HFFc6 (cell line): ENCODE measurements at regions not wholly inside any gene's neighbourhood (a gene's known extent, or its start where the extent isn't known, plus 50 kb on each side); places are given as distances from the start of the nearest gene placed in this dataset.

Experiments
- DNase-seq: peaks from one replicate; pipeline ENCODE4 v3.0.0-alpha.2; 2018
- H3K27ac Mint-ChIP-seq: 2 replicates; pipeline ENCODE4 v1.8.0; 2020; ENCODE audit warnings: mild to moderate bottlenecking, mixed read lengths
- H3K27me3 Mint-ChIP-seq: 2 replicates; pipeline ENCODE4 v1.8.0; 2021; ENCODE audit warnings: mild to moderate bottlenecking, moderate library complexity, mixed read lengths; ENCODE audit not compliant: insufficient read depth
- H3K36me3 Mint-ChIP-seq: 2 replicates; pipeline ENCODE4 v1.8.0; 2021; ENCODE audit warnings: low read depth, mixed read lengths
- H3K4me1 Mint-ChIP-seq: 2 replicates; pipeline ENCODE4 v1.8.0; 2020; ENCODE audit warnings: low read depth, mixed read lengths
- H3K4me3 Mint-ChIP-seq: 2 replicates; pipeline ENCODE4 v1.8.0; 2020; ENCODE audit warnings: mild to moderate bottlenecking, moderate library complexity, mixed read lengths
- H3K9me3 Mint-ChIP-seq: 2 replicates; pipeline ENCODE4 v1.8.0; 2020; ENCODE audit warnings: mild to moderate bottlenecking, mixed read lengths
- TF ChIP-seq, protein P1 (sequence below): fragments of 200-600 bp; sonication (generic); IDR thresholded peaks from 2 replicates; pipeline ENCODE4 v1.5.0; 2021; ENCODE audit warnings: antibody characterized with exemption, mild to moderate bottlenecking

DNA sequence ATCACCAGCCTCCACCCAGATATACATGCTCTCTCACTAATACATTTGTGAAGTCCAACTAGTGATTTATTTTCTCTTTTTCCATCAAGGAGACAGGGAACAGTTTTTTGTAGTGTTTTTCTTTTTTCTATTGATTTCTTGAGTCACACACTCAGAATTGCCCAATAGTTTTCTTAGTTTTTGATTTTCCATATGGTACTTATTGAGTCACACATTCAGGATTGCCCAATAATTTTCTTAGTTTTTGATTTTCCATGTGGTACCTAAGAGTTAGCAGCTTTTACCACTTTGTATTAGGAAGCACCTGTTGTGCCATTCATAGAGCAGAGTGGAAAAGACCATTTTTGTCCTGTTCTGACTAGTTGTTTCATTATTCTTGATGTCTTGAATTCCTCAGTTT lies 1268.8 kb downstream of the EPHA7 start:
- TF ChIP-seq, protein P1, sequence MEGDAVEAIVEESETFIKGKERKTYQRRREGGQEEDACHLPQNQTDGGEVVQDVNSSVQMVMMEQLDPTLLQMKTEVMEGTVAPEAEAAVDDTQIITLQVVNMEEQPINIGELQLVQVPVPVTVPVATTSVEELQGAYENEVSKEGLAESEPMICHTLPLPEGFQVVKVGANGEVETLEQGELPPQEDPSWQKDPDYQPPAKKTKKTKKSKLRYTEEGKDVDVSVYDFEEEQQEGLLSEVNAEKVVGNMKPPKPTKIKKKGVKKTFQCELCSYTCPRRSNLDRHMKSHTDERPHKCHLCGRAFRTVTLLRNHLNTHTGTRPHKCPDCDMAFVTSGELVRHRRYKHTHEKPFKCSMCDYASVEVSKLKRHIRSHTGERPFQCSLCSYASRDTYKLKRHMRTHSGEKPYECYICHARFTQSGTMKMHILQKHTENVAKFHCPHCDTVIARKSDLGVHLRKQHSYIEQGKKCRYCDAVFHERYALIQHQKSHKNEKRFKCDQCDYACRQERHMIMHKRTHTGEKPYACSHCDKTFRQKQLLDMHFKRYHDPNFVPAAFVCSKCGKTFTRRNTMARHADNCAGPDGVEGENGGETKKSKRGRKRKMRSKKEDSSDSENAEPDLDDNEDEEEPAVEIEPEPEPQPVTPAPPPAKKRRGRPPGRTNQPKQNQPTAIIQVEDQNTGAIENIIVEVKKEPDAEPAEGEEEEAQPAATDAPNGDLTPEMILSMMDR: no peak
- Mint-ChIP-seq H3K4me1 (no peaks in the 10 kb centered on the region), H3K27me3 (no peaks in the 10 kb centered on the region), H3K36me3 (no peaks in the 10 kb centered on the region), H3K9me3 (peaks cover 34% of the 10 kb centered on the region), H3K27ac (no peak overlapping the region), H3K4me3 (no peak overlapping the region)
- no peak for DNase-seq

- TF ChIP-seq, protein P1: no peak
- Mint-ChIP-seq H3K4me1 (no peaks in the 10 kb centered on the region), H3K27me3 (no peaks in the 10 kb centered on the region), H3K27ac (no peak overlapping the region), H3K4me3 (no peak overlapping the region), H3K9me3 (peaks cover 47% of the 10 kb centered on the region), H3K36me3 (no peaks in the 10 kb centered on the region)
- no peak for DNase-seq
Observed at GRCh38 chr6:92147246-92147645, 1272.1 kb downstream of the EPHA7 start.

DNA sequence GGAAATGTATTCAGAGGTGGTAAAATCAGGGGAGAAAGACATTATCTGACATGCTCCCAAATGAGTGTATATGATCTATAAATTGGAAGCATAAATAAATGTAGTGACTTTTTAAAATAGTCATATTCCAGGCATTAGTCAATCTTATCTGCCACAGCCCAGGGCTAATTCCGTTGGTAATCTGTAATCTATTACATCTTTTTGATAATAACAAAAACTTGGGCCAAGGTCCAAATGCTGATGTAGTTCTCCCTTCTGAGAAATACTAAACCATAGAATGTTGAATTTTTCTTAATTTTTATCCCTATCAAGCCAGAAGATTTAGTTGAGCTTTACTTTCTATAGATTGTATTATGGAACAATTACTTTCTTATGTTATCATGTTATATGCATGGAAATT lies 1279.8 kb downstream of the EPHA7 start:
- no peaks in the 10 kb centered on the region for H3K36me3 Mint-ChIP-seq
- H3K4me1 Mint-ChIP-seq: no peaks in the 10 kb centered on the region
- H3K4me3 Mint-ChIP-seq: no peak overlapping the region
- H3K27me3 Mint-ChIP-seq: no peaks in the 10 kb centered on the region
- H3K27ac Mint-ChIP-seq: no peak overlapping the region
- TF ChIP-seq, protein P1: no peak
- peaks cover 67% of the 10 kb centered on the region for H3K9me3 Mint-ChIP-seq
- DNase-seq: no peak

DNA sequence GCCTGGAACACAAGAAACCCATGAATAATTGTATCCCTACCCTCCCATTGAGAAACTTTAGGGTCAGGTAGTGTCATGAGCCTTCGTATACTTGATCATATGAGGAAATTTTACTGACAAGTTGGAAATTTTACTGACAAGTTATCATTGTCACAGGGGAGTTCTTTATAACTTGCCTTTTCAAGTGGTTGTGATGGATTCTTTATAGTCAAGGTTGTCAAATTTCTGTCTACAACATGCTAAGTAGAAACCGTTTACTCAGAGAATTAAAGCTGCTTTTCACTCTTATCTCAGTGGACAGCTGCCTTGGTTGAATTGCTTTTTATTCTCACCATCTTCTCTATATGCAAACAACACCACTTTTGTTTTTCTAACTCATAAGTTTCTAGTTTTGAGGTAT lies 1286.4 kb downstream of the EPHA7 start:
- TF ChIP-seq, protein P1: no peak
- Mint-ChIP-seq H3K36me3 (peaks cover 4% of the 10 kb centered on the region; the same call in 1 of the 2 replicates), H3K4me3 (no peak overlapping the region), H3K27ac (no peak overlapping the region), H3K27me3 (no peaks in the 10 kb centered on the region), H3K9me3 (peaks cover 45% of the 10 kb centered on the region), H3K4me1 (no peaks in the 10 kb centered on the region)
- no peak for DNase-seq

DNA sequence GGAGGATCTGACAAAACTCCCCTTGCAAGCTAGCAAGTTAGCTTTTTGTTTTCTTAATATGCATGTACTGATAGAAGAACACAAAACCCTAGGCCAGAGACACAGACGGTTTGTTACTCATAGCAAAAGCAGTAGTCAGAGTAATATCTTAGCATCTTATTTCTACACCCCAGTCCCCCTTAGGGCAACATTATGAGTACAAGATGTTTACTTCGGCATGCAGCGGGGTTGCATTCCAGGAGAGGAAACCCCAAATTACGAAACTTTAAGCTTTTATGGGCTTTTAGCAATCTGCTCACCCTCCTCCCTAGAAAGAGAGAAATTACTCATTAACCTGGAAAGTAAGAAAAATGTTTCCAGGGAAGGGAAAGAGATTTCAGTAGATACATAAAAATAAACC lies 1286.9 kb downstream of the EPHA7 start:
- Mint-ChIP-seq H3K4me1 (no peaks in the 10 kb centered on the region), H3K27ac (no peak overlapping the region), H3K4me3 (no peak overlapping the region), H3K27me3 (no peaks in the 10 kb centered on the region), H3K36me3 (peaks cover 9% of the 10 kb centered on the region; the same call in 1 of the 2 replicates), H3K9me3 (peaks cover 45% of the 10 kb centered on the region)
- DNase-seq: no peak
- TF ChIP-seq, protein P1: no peak

DNA sequence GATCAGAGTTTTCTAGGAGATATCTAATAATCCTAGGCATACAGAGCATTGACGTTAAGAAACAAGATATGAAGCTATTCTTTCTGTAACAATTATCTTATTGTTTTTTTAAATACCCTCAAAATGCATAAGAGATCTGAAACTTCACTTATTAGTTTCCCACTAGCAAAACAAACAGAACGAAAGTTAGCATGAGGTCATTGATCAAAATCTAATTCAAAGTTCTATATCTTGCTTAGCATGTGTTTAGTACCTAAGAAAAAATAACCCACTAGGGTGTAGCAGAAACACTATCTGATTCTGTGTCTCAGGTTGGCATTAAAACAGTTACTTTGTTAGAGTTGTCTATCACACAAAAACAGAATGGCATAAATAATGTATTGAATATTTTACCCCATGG lies 1288.4 kb downstream of the EPHA7 start:
- TF ChIP-seq, protein P1: no peak
- Mint-ChIP-seq H3K27ac (no peak overlapping the region), H3K4me3 (no peak overlapping the region), H3K27me3 (no peaks in the 10 kb centered on the region), H3K36me3 (peaks cover 13% of the 10 kb centered on the region), H3K4me1 (no peaks in the 10 kb centered on the region), H3K9me3 (peaks cover 50% of the 10 kb centered on the region)
- no peak for DNase-seq
